CD4-positive, alpha-beta memory T cell (primary cell): ENCODE measurements at regions not wholly inside any gene's neighbourhood (a gene's known extent, or its start where the extent isn't known, plus 50 kb on each side); places are given as distances from the start of the nearest gene placed in this dataset.

ENCODE experiments used
- CTCF ChIA-PET: fragments of 350-600 bp; sonication (Branson Sonifier 250); formaldehyde crosslinking; loops from one replicate; lab custom pipeline; 2021; ENCODE audit warnings: inconsistent platforms; ENCODE audit not compliant: partially characterized antibody; lab: Charles Lee
- POLR2A ChIA-PET: fragments of 350-600 bp; sonication (Branson Sonifier 250); formaldehyde crosslinking; loops from one replicate; lab custom pipeline; 2021; ENCODE audit not compliant: partially characterized antibody; lab: Charles Lee
- DNase-seq, 5 donors: peaks; one replicate each; pipeline versions ENCODE4 v3.0.0 to v3.0.0-alpha.2; 2020 to 2022; ENCODE audit warnings: mixed read lengths in 1 of 5
- H3K27ac ChIP-seq: one replicate; pipeline ENCODE4 v1.7.0; 2013; ENCODE audit warnings: low read depth, low read length
- H3K27me3 ChIP-seq: 2 replicates; pipeline ENCODE4 v1.7.0; 2013; ENCODE audit warnings: mild to moderate bottlenecking, low read length, moderate library complexity; ENCODE audit not compliant: insufficient read depth
- H3K36me3 ChIP-seq: 2 replicates; pipeline ENCODE4 v1.7.0; 2013; ENCODE audit warnings: mild to moderate bottlenecking, low read length, moderate library complexity; ENCODE audit not compliant: insufficient read depth
- H3K4me1 ChIP-seq: 2 replicates; pipeline ENCODE4 v1.7.0; 2013; ENCODE audit warnings: mild to moderate bottlenecking, low read length, moderate library complexity; ENCODE audit not compliant: insufficient read depth
- H3K4me3 ChIP-seq, 2 donors: one replicate each; pipeline ENCODE4 v1.7.0; 2013; ENCODE audit warnings: low read length in 2 of 2, mild to moderate bottlenecking in 1 of 2
- H3K9me3 ChIP-seq, 2 donors: one replicate each; pipeline ENCODE4 v1.7.0; 2013; ENCODE audit warnings: low read length in 2 of 2, control low read depth in 1 of 2; ENCODE audit not compliant: control insufficient read depth in 1 of 2
- H3K27ac Mint-ChIP-seq, 7 donors: one replicate each; pipeline ENCODE4 v1.8.0; 2020 to 2021; ENCODE audit warnings: mixed read lengths in 7 of 7, mild to moderate bottlenecking in 6 of 7, inconsistent platforms in 3 of 7, moderate library complexity in 3 of 7
- H3K27me3 Mint-ChIP-seq, 2 donors: one replicate each; pipeline ENCODE4 v1.8.0; 2020 to 2021; ENCODE audit warnings: mixed read lengths in 2 of 2
- H3K36me3 Mint-ChIP-seq, 2 donors: one replicate each; pipeline ENCODE4 v1.8.0; 2020 to 2021; ENCODE audit warnings: mixed read lengths in 2 of 2, inconsistent platforms in 1 of 2, mild to moderate bottlenecking in 1 of 2
- H3K4me1 Mint-ChIP-seq, 4 donors: one replicate each; pipeline ENCODE4 v1.8.0; 2020 to 2021; ENCODE audit warnings: mixed read lengths in 4 of 4, mild to moderate bottlenecking in 1 of 4
- H3K4me3 Mint-ChIP-seq, 8 donors: one replicate each; pipeline ENCODE4 v1.8.0; 2020 to 2021; ENCODE audit warnings: mixed read lengths in 8 of 8, mild to moderate bottlenecking in 7 of 8, moderate library complexity in 6 of 8, inconsistent platforms in 3 of 8
- H3K9me3 Mint-ChIP-seq, 8 donors: one replicate each; pipeline ENCODE4 v1.8.0; 2020 to 2021; ENCODE audit warnings: mixed read lengths in 8 of 8, mild to moderate bottlenecking in 5 of 8, inconsistent platforms in 3 of 8, moderate library complexity in 1 of 8
- intact Hi-C: fragments of 100-400 bp; cut with micrococcal nuclease; formaldehyde crosslinking; loops from one replicate; pipeline ENCODE4 v1.15.1; 2023

GRCh38 chr13:95360464-95361097 is 59.3 kb upstream of the ABCC4 start:
- no peak overlapping the region for H3K4me3 Mint-ChIP-seq
- no peak for DNase-seq
- H3K36me3 Mint-ChIP-seq = no peaks in the 10 kb centered on the region
- H3K36me3 ChIP-seq = no peaks in the 10 kb centered on the region
- no peak overlapping the region for H3K27ac Mint-ChIP-seq
- no peaks in the 10 kb centered on the region for H3K4me1 ChIP-seq
- H3K4me3 ChIP-seq = no peak overlapping the region
- H3K4me1 Mint-ChIP-seq = no peaks in the 10 kb centered on the region
- ChIA-PET CTCF (interaction anchor here (2.0 kb wide), 1 partner anchor 44 kb away, joined by 7 read pairs; no protein-coding TSS in a partner anchor), POLR2A (no interaction called here)
- H3K9me3 ChIP-seq = no peaks in the 10 kb centered on the region
- H3K9me3 Mint-ChIP-seq = peaks cover 0 to 4% (median 0%) of the 10 kb centered on the region in 8 donors
- intact Hi-C loops = no loop called here
- H3K27ac ChIP-seq = no peak overlapping the region
- peaks cover 3 to 17% of the 10 kb centered on the region in 2 donors for H3K27me3 Mint-ChIP-seq
- H3K27me3 ChIP-seq = no peaks in the 10 kb centered on the region

GRCh38 chr13:95361686-95362085 is 60.4 kb upstream of the ABCC4 start:
- CTCF ChIA-PET = interaction anchor here (0.9 kb wide), 1 partner anchor 16 kb away, joined by 3 read pairs; no protein-coding TSS in a partner anchor

GRCh38 chr13:95362666-95363065 is 61.4 kb upstream of the ABCC4 start:
- ChIA-PET CTCF (interaction anchor here (1.0 to 1.5 kb wide), 2 partner anchors 18 to 37 kb away, joined by 4 to 5 read pairs; no protein-coding TSS in a partner anchor), POLR2A (no interaction called here)
- no peaks in the 10 kb centered on the region for H3K4me1 Mint-ChIP-seq
- intact Hi-C loops = no loop called here
- no peaks in the 10 kb centered on the region for H3K36me3 ChIP-seq
- H3K9me3 Mint-ChIP-seq = peaks cover 0 to 4% (median 0%) of the 10 kb centered on the region in 8 donors
- H3K4me3 Mint-ChIP-seq = no peak overlapping the region
- H3K4me3 ChIP-seq = no peak overlapping the region
- DNase-seq = no peak
- peaks cover 3 to 10% of the 10 kb centered on the region in 2 donors for H3K27me3 Mint-ChIP-seq
- no peaks in the 10 kb centered on the region for H3K4me1 ChIP-seq
- no peak overlapping the region for H3K27ac Mint-ChIP-seq
- H3K27ac ChIP-seq = no peak overlapping the region
- H3K36me3 Mint-ChIP-seq = no peaks in the 10 kb centered on the region
- H3K9me3 ChIP-seq = no peaks in the 10 kb centered on the region
- no peaks in the 10 kb centered on the region for H3K27me3 ChIP-seq

More at GRCh38 chr13:95361686-95362085, 60.4 kb upstream of the ABCC4 start:
- H3K4me3 ChIP-seq = no peak overlapping the region
- no peaks in the 10 kb centered on the region for H3K36me3 ChIP-seq
- Mint-ChIP-seq H3K4me1 (no peaks in the 10 kb centered on the region), H3K27me3 (peaks cover 3 to 15% of the 10 kb centered on the region in 2 donors), H3K9me3 (peaks cover 0 to 4% (median 0%) of the 10 kb centered on the region in 8 donors), H3K27ac (peak overlapping the region in 1 of 7 donors; percentile 3), H3K4me3 (no peak overlapping the region), H3K36me3 (no peaks in the 10 kb centered on the region)
- H3K27me3 ChIP-seq = no peaks in the 10 kb centered on the region
- no peak for DNase-seq
- POLR2A ChIA-PET = no interaction called here
- no peaks in the 10 kb centered on the region for H3K9me3 ChIP-seq
- H3K27ac ChIP-seq = no peak overlapping the region
- intact Hi-C loops = no loop called here
- H3K4me1 ChIP-seq = no peaks in the 10 kb centered on the region

- no peak overlapping the region for H3K27ac ChIP-seq
- H3K9me3 Mint-ChIP-seq = peaks cover 0 to 4% (median under 1%) of the 10 kb centered on the region in 8 donors
- no peaks in the 10 kb centered on the region for H3K4me1 Mint-ChIP-seq
- no peak overlapping the region for H3K27ac Mint-ChIP-seq
- no peaks in the 10 kb centered on the region for H3K9me3 ChIP-seq
- no peaks in the 10 kb centered on the region for H3K36me3 Mint-ChIP-seq
- CTCF ChIA-PET = interaction anchor here (0.8 kb wide), 1 partner anchor 24 kb away, joined by 3 read pairs; no protein-coding TSS in a partner anchor
- no peaks in the 10 kb centered on the region for H3K27me3 ChIP-seq
- intact Hi-C loops = no loop called here
- H3K36me3 ChIP-seq = no peaks in the 10 kb centered on the region
- no peak overlapping the region for H3K4me3 ChIP-seq
- no peak overlapping the region for H3K4me3 Mint-ChIP-seq
- H3K27me3 Mint-ChIP-seq = peaks cover 5 to 6% of the 10 kb centered on the region in 2 donors
- POLR2A ChIA-PET = no interaction called here
- no peak for DNase-seq
- H3K4me1 ChIP-seq = no peaks in the 10 kb centered on the region
Measured at GRCh38 chr13:95367309-95367843, 66.1 kb upstream of the ABCC4 start.

- Mint-ChIP-seq H3K27me3 (peaks cover 3 to 6% of the 10 kb centered on the region in 2 donors), H3K4me1 (no peaks in the 10 kb centered on the region), H3K9me3 (peaks cover 0 to 3% (median 0%) of the 10 kb centered on the region in 8 donors), H3K4me3 (no peak overlapping the region), H3K27ac (no peak overlapping the region), H3K36me3 (no peaks in the 10 kb centered on the region)
- ChIA-PET CTCF (interaction anchor here (1.2 kb wide), 1 partner anchor 179 kb away, joined by 3 read pairs; no protein-coding TSS in a partner anchor), POLR2A (no interaction called here)
- no peaks in the 10 kb centered on the region for H3K4me1 ChIP-seq
- no peaks in the 10 kb centered on the region for H3K36me3 ChIP-seq
- intact Hi-C loops = no loop called here
- H3K4me3 ChIP-seq = no peak overlapping the region
- no peaks in the 10 kb centered on the region for H3K27me3 ChIP-seq
- no peak overlapping the region for H3K27ac ChIP-seq
- DNase-seq = no peak
- H3K9me3 ChIP-seq = no peaks in the 10 kb centered on the region
Measured at GRCh38 chr13:95368998-95369397, 67.7 kb upstream of the ABCC4 start.

GRCh38 chr13:95375706-95376105 is 74.5 kb upstream of the ABCC4 start:
- Histone ChIP-seq H3K4me1 (no peaks in the 10 kb centered on the region), H3K4me3 (no peak overlapping the region), H3K36me3 (no peaks in the 10 kb centered on the region), H3K9me3 (no peaks in the 10 kb centered on the region), H3K27ac (no peak overlapping the region), H3K27me3 (no peaks in the 10 kb centered on the region)
- intact Hi-C loops = no loop called here
- peaks cover 0 to 3% (median 0%) of the 10 kb centered on the region in 8 donors for H3K9me3 Mint-ChIP-seq
- H3K27me3 Mint-ChIP-seq = peaks cover 2 to 9% of the 10 kb centered on the region in 2 donors
- ChIA-PET POLR2A (no interaction called here), CTCF (interaction anchor here (1.1 to 1.8 kb wide), 2 partner anchors 29 to 184 kb away, joined by 3 to 6 read pairs; no protein-coding TSS in a partner anchor)
- H3K4me1 Mint-ChIP-seq = peaks cover 2 to 4% (median 3%) of the 10 kb centered on the region in 4 donors
- no peak for DNase-seq
- H3K36me3 Mint-ChIP-seq = no peaks in the 10 kb centered on the region
- H3K27ac Mint-ChIP-seq = no peak overlapping the region
- no peak overlapping the region for H3K4me3 Mint-ChIP-seq

GRCh38 chr13:95378603-95379002 is 77.4 kb upstream of the ABCC4 start:
- Mint-ChIP-seq H3K36me3 (no peaks in the 10 kb centered on the region), H3K9me3 (no peaks in the 10 kb centered on the region), H3K27me3 (peaks cover 2 to 7% of the 10 kb centered on the region in 2 donors), H3K4me1 (peaks cover 3 to 6% (median 4%) of the 10 kb centered on the region in 4 donors), H3K27ac (no peak overlapping the region), H3K4me3 (no peak overlapping the region)
- Histone ChIP-seq H3K27me3 (no peaks in the 10 kb centered on the region), H3K4me1 (no peaks in the 10 kb centered on the region), H3K4me3 (no peak overlapping the region), H3K36me3 (no peaks in the 10 kb centered on the region), H3K9me3 (no peaks in the 10 kb centered on the region), H3K27ac (no peak overlapping the region)
- no peak for DNase-seq
- POLR2A ChIA-PET = no interaction called here
- CTCF ChIA-PET = interaction anchor here (6.1 to 8.3 kb wide), 2 partner anchors 80 to 190 kb away, joined by 105 to 256 read pairs; partner anchors contain the start of gene ABCC4
- intact Hi-C loops = no loop called here
